GM19438 (cell line): ENCODE measurements at regions not wholly inside any gene's neighbourhood (a gene's known extent, or its start where the extent isn't known, plus 50 kb on each side); places are given as distances from the start of the nearest gene placed in this dataset.
A peak's percentile ranks its signal among the peaks of the same experiment; 100 is the strongest.

ENCODE experiments used
- ATAC-seq: cut with Tn5 transposase; IDR thresholded peaks from one replicate; pipeline ENCODE4 v1.9.1; 2021; ENCODE audit warnings: low read depth; ENCODE audit not compliant: unreplicated experiment

- no peak for ATAC-seq
These were observed 335.5 kb upstream of the IGFBP7 start for GRCh38 chr4:57445686-57446085.

- ATAC-seq = no peak
These were observed 334.5 kb upstream of the IGFBP7 start for GRCh38 chr4:57444671-57445070.

GRCh38 chr4:57443787-57444186 is 333.6 kb upstream of the IGFBP7 start:
- ATAC-seq = no peak

GRCh38 chr4:57443308-57443707 is 333.1 kb upstream of the IGFBP7 start:
- no peak for ATAC-seq

GRCh38 chr4:57442831-57443291 is 332.7 kb upstream of the IGFBP7 start:
- no peak for ATAC-seq

- no peak for ATAC-seq
These were observed 332.1 kb upstream of the IGFBP7 start for GRCh38 chr4:57442241-57442640.

- no peak for ATAC-seq
These were observed 327.5 kb upstream of the IGFBP7 start for GRCh38 chr4:57437649-57438048.

GRCh38 chr4:57435300-57435699 is 325.1 kb upstream of the IGFBP7 start:
- ATAC-seq = no peak

- ATAC-seq = no peak
These were observed 320.5 kb upstream of the IGFBP7 start for GRCh38 chr4:57430726-57431125.

GRCh38 chr4:57426779-57427395 is 316.7 kb upstream of the IGFBP7 start:
- ATAC-seq = peak; percentile 80

GRCh38 chr4:57425610-57426009 is 315.4 kb upstream of the IGFBP7 start:
- no peak for ATAC-seq

GRCh38 chr4:57424232-57424897 is 314.2 kb upstream of the IGFBP7 start:
- ATAC-seq = no peak

GRCh38 chr4:57418133-57418532 is 307.9 kb upstream of the IGFBP7 start:
- ATAC-seq = no peak

GRCh38 chr4:57412259-57413054 is 302.3 kb upstream of the IGFBP7 start:
- no peak for ATAC-seq

GRCh38 chr4:57410331-57411052 is 300.3 kb upstream of the IGFBP7 start:
- no peak for ATAC-seq

GRCh38 chr4:57405359-57405758 is 295.2 kb upstream of the IGFBP7 start:
- ATAC-seq = no peak

GRCh38 chr4:57404483-57404882 is 294.3 kb upstream of the IGFBP7 start:
- no peak for ATAC-seq

GRCh38 chr4:57403591-57403990 is 293.4 kb upstream of the IGFBP7 start:
- ATAC-seq = no peak

- no peak for ATAC-seq
These were observed 291.4 kb upstream of the IGFBP7 start for GRCh38 chr4:57401586-57401985.

- ATAC-seq = no peak
These were observed 268.6 kb upstream of the IGFBP7 start for GRCh38 chr4:57378766-57379165.
